ENCODE measurements at regions not wholly inside any gene's neighbourhood (a gene's known extent, or its start where the extent isn't known, plus 50 kb on each side); places are given as distances from the start of the nearest gene placed in this dataset.

GRCh38 chr10:131363416-131363815, 51.9 kb upstream of the TCERG1L start:
- DNase-seq = peak; percentile 14

- DNase-seq = no peak
Measured at GRCh38 chr10:131371571-131371970, 60.0 kb upstream of the TCERG1L start.

GRCh38 chr10:131381576-131381975, 70.1 kb upstream of the TCERG1L start:
- DNase-seq = no peak

GRCh38 chr10:131385161-131385872, 73.8 kb upstream of the TCERG1L start:
- DNase-seq = peak; percentile 81

- DNase-seq = no peak
Measured at GRCh38 chr10:131387018-131387529, 75.6 kb upstream of the TCERG1L start.

GRCh38 chr10:131391936-131392335, 80.4 kb upstream of the TCERG1L start:
- no peak for DNase-seq

GRCh38 chr10:131396121-131397050, 84.9 kb upstream of the TCERG1L start:
- peak; percentile 44 for DNase-seq

GRCh38 chr10:131398166-131398565, 86.6 kb upstream of the TCERG1L start:
- DNase-seq = no peak

GRCh38 chr10:131399981-131400380, 88.5 kb upstream of the TCERG1L start:
- DNase-seq = no peak

GRCh38 chr10:131400513-131400912, 89.0 kb upstream of the TCERG1L start:
- no peak for DNase-seq

- DNase-seq = no peak
Measured at GRCh38 chr10:131402771-131403650, 91.5 kb upstream of the TCERG1L start.

GRCh38 chr10:131403936-131404335, 92.4 kb upstream of the TCERG1L start:
- no peak for DNase-seq

GRCh38 chr10:131404886-131405285, 93.4 kb upstream of the TCERG1L start:
- DNase-seq = no peak

- no peak for DNase-seq
Measured at GRCh38 chr10:131406676-131407392, 95.3 kb upstream of the TCERG1L start.

GRCh38 chr10:131418681-131419080, 107.2 kb upstream of the TCERG1L start:
- DNase-seq = no peak

GRCh38 chr10:131419797-131420196, 108.3 kb upstream of the TCERG1L start:
- DNase-seq = no peak

GRCh38 chr10:131420867-131421266, 109.3 kb upstream of the TCERG1L start:
- DNase-seq = no peak

GRCh38 chr10:131421381-131421780, 109.9 kb upstream of the TCERG1L start:
- DNase-seq = no peak

- no peak for DNase-seq
Measured at GRCh38 chr10:131422731-131423130, 111.2 kb upstream of the TCERG1L start.

GRCh38 chr10:131424053-131424452, 112.5 kb upstream of the TCERG1L start:
- no peak for DNase-seq

GRCh38 chr10:131424836-131425491, 113.4 kb upstream of the TCERG1L start:
- DNase-seq = no peak
